Naive thymus-derived CD4-positive, alpha-beta T cell (primary cell): ENCODE measurements at regions not wholly inside any gene's neighbourhood (a gene's known extent, or its start where the extent isn't known, plus 50 kb on each side); places are given as distances from the start of the nearest gene placed in this dataset.
"Not testable (repeated sequence)": the region's sequence is repeated elsewhere in the genome, so short reads cannot be mapped to it uniquely, and the experiment has no call there.

Source experiments
- ATAC-seq: fragments of 150-1000 bp; cut with Tn5 transposase; 2 replicates; pipeline ENCODE4 v1.10.0; 2021; ENCODE audit warnings: mild to moderate bottlenecking, moderate library complexity
- CTCF ChIA-PET: fragments of 350-600 bp; sonication (Branson Sonifier 250); formaldehyde crosslinking; loops from one replicate; lab custom pipeline; 2021; ENCODE audit warnings: antibody characterized with exemption; lab: Charles Lee
- POLR2A ChIA-PET: fragments of 350-600 bp; sonication (Branson Sonifier 250); formaldehyde crosslinking; loops from one replicate; lab custom pipeline; 2021; ENCODE audit warnings: antibody characterized with exemption, inconsistent platforms; lab: Charles Lee
- DNase-seq, 9 donors: peaks; one replicate each; pipeline versions ENCODE4 v3.0.0 to v3.0.0-alpha.2; 2020 to 2022; ENCODE audit warnings: mixed read lengths in 1 of 9
- H3K27ac ChIP-seq: one replicate; pipeline ENCODE4 v1.7.0; 2013; ENCODE audit warnings: mild to moderate bottlenecking, low read depth, low read length, moderate library complexity
- H3K27me3 ChIP-seq, 2 donors: one replicate each; pipeline ENCODE4 v1.7.0; 2013; ENCODE audit warnings: low read length in 2 of 2, mild to moderate bottlenecking in 2 of 2, moderate library complexity in 2 of 2; ENCODE audit not compliant: control insufficient read depth in 2 of 2, insufficient read depth in 2 of 2
- H3K36me3 ChIP-seq, 3 experiments: 1 replicate in 2 of 3; 2 replicates in 1 of 3; pipeline ENCODE4 v1.7.0; 2013; ENCODE audit warnings: low read length in 3 of 3, mild to moderate bottlenecking in 3 of 3, moderate library complexity in 1 of 3; ENCODE audit not compliant: insufficient read depth in 3 of 3, control insufficient read depth in 2 of 3
- H3K4me1 ChIP-seq, 2 donors: one replicate each; pipeline ENCODE4 v1.7.0; 2013; ENCODE audit warnings: low read length in 2 of 2, mild to moderate bottlenecking in 2 of 2, moderate library complexity in 1 of 2; ENCODE audit not compliant: control insufficient read depth in 2 of 2, insufficient read depth in 2 of 2
- H3K4me3 ChIP-seq: 2 replicates; pipeline ENCODE4 v1.7.0; 2013; ENCODE audit warnings: mild to moderate bottlenecking, low read length
- H3K9me3 ChIP-seq, 3 experiments: 1 replicate in 2 of 3; 2 replicates in 1 of 3; pipeline ENCODE4 v1.7.0; 2013; ENCODE audit warnings: low read length in 3 of 3; ENCODE audit not compliant: control insufficient read depth in 2 of 3
- H3K27ac Mint-ChIP-seq, 9 donors: one replicate each; pipeline ENCODE4 v1.8.0; 2020 to 2022; ENCODE audit warnings: mixed read lengths in 9 of 9, mild to moderate bottlenecking in 8 of 9, moderate library complexity in 5 of 9, inconsistent platforms in 2 of 9
- H3K27me3 Mint-ChIP-seq, 5 donors: one replicate each; pipeline ENCODE4 v1.8.0; 2021 to 2022; ENCODE audit warnings: mixed read lengths in 5 of 5, mild to moderate bottlenecking in 1 of 5
- H3K36me3 Mint-ChIP-seq, 5 donors: one replicate each; pipeline ENCODE4 v1.8.0; 2020 to 2022; ENCODE audit warnings: mixed read lengths in 5 of 5, mild to moderate bottlenecking in 3 of 5, inconsistent platforms in 1 of 5
- H3K4me1 Mint-ChIP-seq, 7 donors: one replicate each; pipeline ENCODE4 v1.8.0; 2020 to 2022; ENCODE audit warnings: mixed read lengths in 7 of 7, mild to moderate bottlenecking in 3 of 7, inconsistent platforms in 1 of 7
- H3K4me3 Mint-ChIP-seq, 10 donors: one replicate each; pipeline ENCODE4 v1.8.0; 2020 to 2022; ENCODE audit warnings: mild to moderate bottlenecking in 10 of 10, mixed read lengths in 10 of 10, moderate library complexity in 6 of 10, inconsistent platforms in 2 of 10
- H3K9me3 Mint-ChIP-seq, 11 donors: one replicate each; pipeline ENCODE4 v1.8.0; 2020 to 2022; ENCODE audit warnings: mixed read lengths in 11 of 11, mild to moderate bottlenecking in 4 of 11, inconsistent platforms in 1 of 11, moderate library complexity in 1 of 11
- intact Hi-C, 2 donors: fragments of 100-400 bp; cut with micrococcal nuclease; formaldehyde crosslinking; loops; one replicate each; pipeline ENCODE4 v1.15.1; 2023

DNA sequence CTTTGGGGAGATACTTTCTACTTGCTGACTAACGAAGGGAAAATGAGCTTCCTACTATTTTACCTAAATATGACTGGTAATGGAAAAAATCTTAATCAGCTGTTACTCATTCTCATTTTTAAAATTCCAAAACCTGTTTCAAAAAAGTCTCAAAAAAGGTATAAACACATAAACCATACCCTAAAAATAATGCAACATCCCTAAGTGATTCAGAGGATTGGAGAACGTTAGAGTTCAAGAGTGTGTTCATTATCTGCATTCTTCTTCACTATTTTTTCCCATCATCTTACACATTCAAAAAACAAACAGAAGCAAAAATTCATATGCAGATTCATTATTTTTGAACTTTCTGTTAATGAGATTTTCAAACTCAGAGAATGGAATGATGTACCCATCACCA lies 150.4 kb upstream of the GNAI1 start:
- Mint-ChIP-seq H3K27ac (no peak overlapping the region), H3K36me3 (no peaks in the 10 kb centered on the region), H3K4me1 (no peaks in the 10 kb centered on the region), H3K27me3 (no peaks in the 10 kb centered on the region), H3K4me3 (no peak overlapping the region), H3K9me3 (peaks cover 0 to 1% (median 0%) of the 10 kb centered on the region in 11 donors)
- DNase-seq, result no peak
- ChIA-PET CTCF (no interaction called here), POLR2A (no interaction called here)
- intact Hi-C loops, result no loop called here
- no peak for ATAC-seq
- Histone ChIP-seq H3K36me3 (no peaks in the 10 kb centered on the region), H3K27ac (no peak overlapping the region), H3K4me3 (no peak overlapping the region), H3K4me1 (no peaks in the 10 kb centered on the region), H3K27me3 (no peaks in the 10 kb centered on the region), H3K9me3 (no peaks in the 10 kb centered on the region)

DNA sequence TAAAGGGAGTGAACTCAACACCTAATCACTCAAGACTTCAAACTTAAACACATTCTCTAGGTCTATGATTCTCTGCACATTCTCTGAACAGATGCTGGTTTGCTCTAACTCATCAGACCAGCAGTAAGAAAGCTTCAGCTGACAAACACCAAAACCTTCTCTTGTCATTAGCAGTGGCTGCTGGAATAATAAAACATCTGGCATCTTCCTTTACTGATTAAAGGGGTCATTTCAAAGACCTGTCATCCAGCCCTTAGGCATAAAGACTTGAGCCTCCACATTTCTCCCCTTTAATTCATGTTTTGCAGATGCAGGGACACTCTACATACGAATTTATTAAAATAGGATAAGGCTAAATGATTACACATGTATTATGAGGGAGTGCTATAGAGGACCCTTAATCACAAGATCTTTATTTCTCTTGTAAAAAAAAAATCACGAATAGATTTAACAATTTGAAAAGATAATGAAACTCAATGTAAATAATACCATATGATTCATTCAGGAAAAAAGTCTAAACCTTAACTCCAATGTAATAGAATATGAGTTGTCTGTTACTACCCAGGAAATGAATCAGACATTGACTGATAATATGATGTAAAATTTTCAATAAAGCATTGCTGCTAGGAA lies 152.4 kb upstream of the GNAI1 start:
- DNase-seq (no peak), ATAC-seq (no peak)
- Histone ChIP-seq H3K9me3 (no peaks in the 10 kb centered on the region), H3K27me3 (no peaks in the 10 kb centered on the region), H3K27ac (no peak overlapping the region), H3K4me3 (no peak overlapping the region), H3K36me3 (no peaks in the 10 kb centered on the region), H3K4me1 (no peaks in the 10 kb centered on the region)
- H3K9me3 Mint-ChIP-seq, result peaks cover 0 to 4% (median 0%) of the 10 kb centered on the region in 11 donors
- CTCF ChIA-PET, result no interaction called here
- no peaks in the 10 kb centered on the region for H3K4me1 Mint-ChIP-seq
- H3K4me3 Mint-ChIP-seq, result no peak overlapping the region
- no peak overlapping the region for H3K27ac Mint-ChIP-seq
- peaks cover 0 to 3% (median 0%) of the 10 kb centered on the region in 5 donors for H3K36me3 Mint-ChIP-seq
- intact Hi-C loops, result no loop called here
- no peaks in the 10 kb centered on the region for H3K27me3 Mint-ChIP-seq
- POLR2A ChIA-PET, result interaction anchor here (0.6 kb wide), 1 partner anchor 10 kb away, joined by 3 read pairs; no protein-coding TSS in a partner anchor

DNA sequence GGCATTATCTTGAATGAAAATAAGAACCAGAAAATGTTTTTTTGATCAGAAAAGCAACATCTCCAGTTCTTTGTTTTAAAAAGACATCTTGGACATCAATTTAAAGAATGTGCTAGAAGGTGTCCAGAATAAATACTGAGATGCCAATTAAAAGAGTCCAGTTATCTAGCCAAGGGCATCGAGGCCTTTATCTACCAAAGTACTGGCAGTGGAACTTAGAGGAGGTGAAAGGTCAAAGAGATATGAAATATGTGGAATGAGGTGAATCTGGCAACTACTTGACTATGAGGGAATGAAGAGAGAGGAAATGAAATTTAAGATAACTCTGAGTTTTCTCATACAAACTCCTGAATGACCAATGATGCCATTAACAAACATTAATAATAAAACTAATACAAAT lies 154.3 kb upstream of the GNAI1 start:
- DNase-seq (no peak), ATAC-seq (no peak)
- Histone ChIP-seq H3K36me3 (no peaks in the 10 kb centered on the region), H3K27me3 (no peaks in the 10 kb centered on the region), H3K4me3 (no peak overlapping the region), H3K9me3 (no peaks in the 10 kb centered on the region), H3K27ac (no peak overlapping the region), H3K4me1 (no peaks in the 10 kb centered on the region)
- H3K9me3 Mint-ChIP-seq, result peaks cover 0 to 10% (median 0%) of the 10 kb centered on the region in 11 donors
- peak overlapping the region in 1 of 9 donors; percentile 28 for H3K27ac Mint-ChIP-seq
- H3K27me3 Mint-ChIP-seq, result no peaks in the 10 kb centered on the region
- peaks cover 0 to 17% (median 9%) of the 10 kb centered on the region in 7 donors for H3K4me1 Mint-ChIP-seq
- intact Hi-C loops, result no loop called here
- POLR2A ChIA-PET, result no interaction called here
- CTCF ChIA-PET, result no interaction called here
- peaks cover 0 to 3% (median 0%) of the 10 kb centered on the region in 5 donors for H3K36me3 Mint-ChIP-seq
- H3K4me3 Mint-ChIP-seq, result no peak overlapping the region

DNA sequence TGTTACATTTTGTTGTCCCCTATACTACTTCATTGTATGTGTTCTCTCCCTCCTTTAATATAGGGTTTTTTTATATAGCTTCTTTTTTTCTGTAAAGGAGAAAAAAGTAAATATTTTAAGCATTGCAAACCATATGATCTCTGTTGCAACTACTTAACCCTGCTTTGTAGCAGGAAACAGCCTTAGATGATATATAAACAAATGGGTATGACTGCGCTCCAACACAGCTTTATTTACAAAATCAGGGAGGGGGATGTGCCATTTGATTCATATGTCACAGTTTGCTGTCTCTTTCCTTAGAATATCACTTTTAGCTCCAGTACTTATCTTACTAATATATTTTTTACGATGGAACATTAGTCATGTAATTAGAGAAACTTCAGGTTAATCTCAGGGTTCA lies 155.2 kb upstream of the GNAI1 start:
- Histone ChIP-seq H3K36me3 (no peaks in the 10 kb centered on the region), H3K27me3 (no peaks in the 10 kb centered on the region), H3K4me3 (no peak overlapping the region), H3K27ac (no peak overlapping the region), H3K9me3 (no peaks in the 10 kb centered on the region), H3K4me1 (no peaks in the 10 kb centered on the region)
- intact Hi-C loops, result no loop called here
- H3K36me3 Mint-ChIP-seq, result peaks cover 0 to 3% (median 0%) of the 10 kb centered on the region in 5 donors
- H3K27ac Mint-ChIP-seq, result no peak overlapping the region
- CTCF ChIA-PET, result no interaction called here
- DNase-seq (no peak), ATAC-seq (no peak)
- POLR2A ChIA-PET, result no interaction called here
- H3K4me3 Mint-ChIP-seq, result no peak overlapping the region
- H3K9me3 Mint-ChIP-seq, result peaks cover 0 to 10% (median 0%) of the 10 kb centered on the region in 11 donors
- no peaks in the 10 kb centered on the region for H3K27me3 Mint-ChIP-seq
- H3K4me1 Mint-ChIP-seq, result peaks cover 0 to 17% (median 9%) of the 10 kb centered on the region in 7 donors

DNA sequence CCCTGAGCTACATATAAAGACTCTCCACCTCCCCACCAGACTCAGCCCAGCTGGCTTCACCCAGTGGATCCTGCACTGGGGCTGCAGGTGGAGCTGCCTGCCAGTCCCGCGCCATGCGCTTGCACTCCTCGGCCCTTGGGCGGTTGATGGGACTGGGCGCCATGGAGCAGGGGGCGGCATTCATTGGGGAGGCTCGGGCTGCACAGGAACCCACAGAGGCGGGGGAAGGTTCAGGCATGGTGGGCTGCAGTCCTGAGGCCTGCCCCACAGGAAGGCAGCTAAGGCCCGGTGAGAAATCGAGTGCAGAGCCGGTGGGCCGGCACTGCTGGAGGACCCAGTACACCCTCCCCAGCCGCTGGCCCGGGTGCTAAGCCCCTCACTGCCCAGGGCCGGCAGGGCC lies 157.2 kb upstream of the GNAI1 start:
- Mint-ChIP-seq H3K4me3 (no peak overlapping the region), H3K36me3 (peaks cover 0 to 3% (median 0%) of the 10 kb centered on the region in 5 donors), H3K9me3 (peaks cover 0 to 10% (median 0%) of the 10 kb centered on the region in 11 donors), H3K4me1 (peaks cover 0 to 17% (median 9%) of the 10 kb centered on the region in 7 donors), H3K27me3 (no peaks in the 10 kb centered on the region), H3K27ac (no peak overlapping the region)
- intact Hi-C loops, result no loop called here
- no peaks in the 10 kb centered on the region for H3K27me3 ChIP-seq
- no peaks in the 10 kb centered on the region for H3K9me3 ChIP-seq
- H3K36me3 ChIP-seq, result no peaks in the 10 kb centered on the region
- CTCF ChIA-PET, result no interaction called here
- H3K4me3 ChIP-seq, result no peak overlapping the region
- POLR2A ChIA-PET, result no interaction called here
- DNase-seq (no peak), ATAC-seq (no peak)
- H3K27ac ChIP-seq, result no peak overlapping the region
- no peaks in the 10 kb centered on the region for H3K4me1 ChIP-seq

DNA sequence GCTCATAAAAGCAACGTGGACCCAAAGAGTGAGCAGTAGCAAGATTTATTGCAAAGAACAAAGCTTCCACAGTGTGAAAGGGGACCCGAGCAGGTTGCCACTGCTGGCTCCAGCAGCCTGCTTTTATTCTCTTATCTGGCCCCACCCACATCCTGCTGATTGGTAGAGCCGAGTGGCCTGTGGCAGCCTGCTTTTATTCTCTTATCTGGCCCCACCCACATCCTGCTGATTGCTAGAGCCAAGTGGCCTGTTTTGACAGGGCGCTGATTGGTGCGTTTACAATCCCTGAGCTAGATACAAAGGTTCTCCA lies 158.0 kb upstream of the GNAI1 start:
- H3K9me3 Mint-ChIP-seq, H3K27me3 ChIP-seq, H3K27ac ChIP-seq, H3K36me3 Mint-ChIP-seq, H3K9me3 ChIP-seq, H3K4me1 ChIP-seq, H3K36me3 ChIP-seq, ATAC-seq, CTCF ChIA-PET, H3K4me3 ChIP-seq, POLR2A ChIA-PET, H3K27me3 Mint-ChIP-seq: not testable (repeated sequence)
- intact Hi-C loops, result loop anchor here in 1 of 2 donors (1.0 kb wide), 1 partner anchor 64 kb away; no protein-coding TSS in a partner anchor
- Mint-ChIP-seq H3K4me3 (peak overlapping the region; percentile 53 to 86 (median 80)), H3K27ac (peak overlapping the region in 8 of 9 donors; percentile 13 to 89 (median 77)), H3K4me1 (peaks cover 0 to 17% (median 9%) of the 10 kb centered on the region in 7 donors)
- peak in 7 of 9 donors; percentile 2 to 28 (median 19) for DNase-seq
